ENCODE measurements at regions not wholly inside any gene's neighbourhood (a gene's known extent, or its start where the extent isn't known, plus 50 kb on each side); places are given as distances from the start of the nearest gene placed in this dataset.
"Not testable (repeated sequence)": the region's sequence is repeated elsewhere in the genome, so short reads cannot be mapped to it uniquely, and the experiment has no call there.

DNA sequence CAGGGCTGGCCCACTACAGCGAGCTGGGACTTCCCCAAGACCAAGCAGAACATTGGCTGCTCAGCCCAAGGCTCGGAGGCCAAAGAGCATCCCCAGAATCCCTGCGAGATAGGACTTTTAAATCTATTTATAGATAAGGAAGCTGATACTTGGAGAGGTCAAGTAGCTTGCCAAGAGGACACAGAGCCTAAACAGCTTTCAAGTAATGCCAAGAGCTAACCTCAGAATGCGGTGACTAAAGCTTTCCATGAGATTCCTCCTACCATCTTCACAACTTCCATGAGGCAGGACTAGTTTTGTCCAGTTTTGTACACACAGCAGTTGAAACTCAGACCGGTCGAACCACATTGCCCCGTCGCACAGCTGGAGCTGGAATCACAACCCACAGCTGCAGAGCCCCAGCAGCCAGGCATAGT is 168.1 kb upstream of the TOP1 start:
- DNase-seq: no peak

DNA sequence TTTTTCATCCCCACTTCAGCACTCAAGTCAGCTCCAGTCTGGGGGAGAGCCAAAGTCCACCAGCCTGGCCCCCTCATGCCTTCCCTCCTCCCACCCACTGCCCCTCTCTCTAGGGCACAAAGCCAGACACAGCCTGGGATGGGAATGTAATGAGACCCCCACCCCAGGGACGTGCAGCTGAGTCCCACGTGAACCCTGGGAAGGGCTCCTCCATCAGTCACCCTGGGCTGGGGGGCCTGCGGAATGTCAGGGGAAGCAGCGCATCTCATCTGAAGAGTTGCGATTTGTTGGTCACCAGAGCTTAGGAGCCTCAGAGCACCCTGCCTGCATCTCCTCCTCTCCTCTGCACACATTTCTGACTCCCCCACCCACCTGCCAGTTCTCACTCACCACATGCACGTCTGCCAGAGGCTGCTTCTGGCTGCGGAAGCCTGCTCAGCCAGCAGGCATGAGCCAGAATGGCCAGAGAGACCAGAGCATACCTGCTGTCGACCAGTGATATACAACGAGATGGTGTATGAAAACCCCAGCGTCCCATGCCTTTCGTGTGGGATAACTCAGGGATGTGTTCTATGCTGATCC is 167.1 kb upstream of the TOP1 start:
- DNase-seq: no peak

DNA sequence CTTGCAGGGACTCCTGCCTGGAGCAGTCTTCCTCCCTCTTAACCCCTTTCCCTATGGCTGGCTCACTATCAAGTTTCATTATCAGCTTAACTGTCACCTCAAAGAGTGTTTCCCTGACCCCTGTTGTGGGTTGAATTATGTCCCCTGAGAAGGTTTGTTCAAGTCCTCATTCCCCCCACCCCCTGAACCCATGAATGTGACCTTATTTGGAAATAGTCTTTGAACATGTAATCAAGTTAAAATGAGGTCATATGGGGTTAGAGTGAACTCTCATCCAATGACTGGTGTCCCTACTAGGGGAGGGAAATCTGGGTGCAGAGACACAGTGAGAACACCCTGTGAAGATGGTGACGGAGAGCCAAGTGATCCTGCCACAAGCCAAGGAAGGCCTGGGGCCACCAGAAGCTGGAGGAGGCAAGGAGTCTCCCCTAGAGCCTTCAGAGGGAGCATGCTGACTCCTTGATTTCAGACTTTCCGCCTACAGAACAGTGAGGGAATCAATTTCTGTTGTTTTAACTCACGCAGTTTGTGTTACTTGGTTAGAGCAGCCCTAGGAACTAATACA is 165.2 kb upstream of the TOP1 start:
- no peak for DNase-seq

DNA sequence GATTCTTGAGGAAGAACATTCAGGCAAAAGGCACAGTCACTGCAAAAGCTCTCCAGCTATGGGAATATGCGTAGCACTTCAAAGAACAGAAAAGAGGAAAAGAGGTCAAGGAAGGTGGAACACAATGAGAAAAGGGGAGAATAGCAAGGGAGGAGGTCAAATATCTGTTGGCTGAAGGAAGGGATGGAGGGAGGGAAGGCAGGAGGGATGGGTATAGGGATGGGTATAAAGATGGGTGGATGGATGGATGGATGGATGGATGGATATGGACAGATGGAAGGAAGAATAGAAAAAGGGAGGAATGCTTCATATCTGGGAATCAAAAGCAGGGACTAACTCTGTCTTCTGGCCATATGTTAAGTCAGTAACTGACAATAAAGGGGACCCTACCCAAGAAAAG is 164.2 kb upstream of the TOP1 start:
- DNase-seq: no peak

DNA sequence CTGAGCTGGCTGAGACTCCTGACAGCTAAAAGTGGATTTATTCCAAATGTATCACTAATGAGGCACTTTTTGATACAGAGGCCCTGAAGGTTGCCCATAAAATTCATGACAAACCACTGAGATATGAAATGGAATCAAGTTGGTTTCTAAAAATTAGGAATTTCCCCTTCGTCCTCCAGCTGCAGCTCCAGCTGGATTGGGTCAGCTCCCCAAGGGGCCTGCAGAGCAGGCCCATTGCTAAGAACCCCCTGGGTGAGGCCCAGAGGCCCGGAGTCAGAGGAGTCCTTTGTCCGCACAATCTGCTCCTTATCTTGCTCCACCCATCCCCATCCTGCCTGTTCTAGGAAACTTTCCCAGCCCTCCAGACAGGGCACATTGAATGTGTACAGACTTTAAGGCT is 163.5 kb upstream of the TOP1 start:
- no peak for DNase-seq

DNA sequence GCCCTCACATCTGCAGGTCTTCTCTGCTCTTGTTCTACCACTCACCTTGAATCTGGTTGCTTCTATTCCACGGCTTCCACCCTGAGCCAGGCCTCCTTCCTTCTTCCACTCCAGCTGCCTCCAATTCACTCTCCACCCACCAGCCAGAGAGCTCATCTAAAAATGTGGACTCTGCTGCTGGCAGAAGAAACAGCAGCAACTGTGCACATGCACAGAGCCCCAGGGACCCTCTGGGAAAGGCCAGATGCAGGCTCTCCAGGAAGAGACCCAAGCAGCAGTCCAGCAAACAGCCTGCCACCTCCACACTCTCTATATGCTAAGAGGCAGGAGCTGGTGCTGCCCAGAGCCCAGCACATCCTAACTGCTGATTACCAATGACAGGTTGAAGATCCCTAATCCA is 162.6 kb upstream of the TOP1 start:
- DNase-seq: no peak

GRCh38 chr20:40868551-40869217 is 159.9 kb upstream of the TOP1 start:
- DNase-seq: no peak

DNA sequence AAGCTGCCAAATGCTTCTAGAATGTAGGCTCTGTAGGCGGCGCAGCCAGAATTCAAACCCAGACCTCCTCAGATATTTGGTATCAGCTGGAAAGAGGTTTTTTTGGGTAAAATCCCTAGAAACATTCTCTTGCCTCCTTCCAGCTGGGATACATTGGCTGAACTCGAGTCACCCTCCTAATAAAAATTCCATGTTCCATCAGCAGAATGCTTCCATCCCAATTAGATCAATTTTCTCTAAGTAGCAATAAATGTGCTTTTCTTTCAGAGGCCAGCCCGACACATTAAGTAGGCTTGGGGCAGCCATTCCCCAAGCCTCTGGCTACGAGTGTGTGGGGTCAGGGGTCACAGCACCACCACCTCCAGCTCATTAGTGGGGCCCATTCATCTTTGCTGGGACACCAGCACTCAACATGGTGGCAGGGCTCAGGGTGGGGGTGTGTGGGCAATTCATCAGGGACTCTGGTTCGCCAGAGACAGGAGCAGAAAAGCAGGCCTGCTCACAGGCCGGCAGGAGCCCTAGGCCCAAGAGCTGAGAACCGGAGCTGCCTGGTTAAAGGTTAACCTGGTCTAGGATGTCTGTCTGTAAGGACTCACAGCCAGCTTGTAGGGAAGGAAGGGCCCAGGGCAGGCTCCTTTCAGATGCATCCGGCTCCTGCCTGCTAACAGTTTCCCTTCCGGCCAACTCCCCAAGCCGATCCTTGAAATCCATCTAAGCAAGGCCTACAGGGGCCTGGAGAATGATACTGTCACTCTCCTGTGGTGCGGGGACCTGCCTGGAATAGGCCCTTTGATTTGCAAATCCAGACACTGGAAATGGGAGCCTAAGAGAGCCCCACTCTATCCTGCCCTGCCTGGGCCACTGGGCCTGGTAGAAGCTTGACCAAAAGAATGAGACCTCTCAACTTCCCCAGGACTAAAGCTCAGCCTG is 159.1 kb upstream of the TOP1 start:
- DNase-seq: no peak

DNA sequence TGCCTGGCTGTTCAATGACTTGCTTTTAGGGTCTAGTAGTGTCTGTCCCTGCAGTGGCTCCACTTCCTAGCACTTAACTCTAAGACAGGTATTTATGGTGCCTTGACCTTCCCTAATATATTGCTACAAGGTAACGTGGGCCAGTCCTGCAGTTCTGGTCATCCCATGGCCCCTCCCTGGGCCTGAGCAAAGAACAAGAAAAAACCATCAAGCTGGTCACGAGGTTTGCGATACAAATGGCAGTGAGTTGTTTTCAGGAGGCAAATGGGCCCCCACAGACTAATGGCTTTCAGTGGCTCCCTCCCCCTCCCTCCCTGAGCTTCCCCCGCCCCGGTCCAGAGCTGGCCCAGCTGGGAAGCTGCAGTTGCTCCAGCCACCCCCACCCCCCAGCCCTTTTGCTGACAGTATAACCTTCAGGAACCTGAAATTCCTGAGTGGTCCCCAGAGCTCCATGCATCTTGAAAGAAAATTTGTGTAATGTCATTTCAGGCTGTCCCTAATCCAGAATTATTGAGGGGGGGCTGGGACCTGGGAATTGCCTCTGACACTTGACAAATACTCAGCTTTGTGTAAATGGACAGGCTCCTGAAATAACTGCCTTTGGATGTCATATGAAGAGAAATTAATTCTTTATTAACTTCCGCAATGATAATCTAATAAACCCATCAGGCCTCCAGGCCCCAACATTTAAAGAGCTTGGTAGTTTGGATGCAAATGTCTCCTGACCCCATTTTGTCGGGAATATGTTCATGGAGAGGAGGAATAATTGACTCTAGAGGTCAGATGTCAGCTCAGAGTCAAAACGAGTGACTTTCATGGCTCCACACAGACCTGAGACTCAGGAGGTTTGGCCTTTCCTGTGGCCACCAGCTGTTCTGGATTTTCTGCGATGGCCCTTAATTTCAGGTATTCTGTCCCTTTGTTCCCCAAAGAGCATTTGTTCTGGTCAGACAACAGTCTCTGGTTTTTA is 153.2 kb upstream of the TOP1 start:
- DNase-seq: no peak

GRCh38 chr20:40878099-40878498 is 150.5 kb upstream of the TOP1 start:
- DNase-seq: not testable (repeated sequence)

GRCh38 chr20:40880063-40880728 is 148.4 kb upstream of the TOP1 start:
- no peak for DNase-seq

DNA sequence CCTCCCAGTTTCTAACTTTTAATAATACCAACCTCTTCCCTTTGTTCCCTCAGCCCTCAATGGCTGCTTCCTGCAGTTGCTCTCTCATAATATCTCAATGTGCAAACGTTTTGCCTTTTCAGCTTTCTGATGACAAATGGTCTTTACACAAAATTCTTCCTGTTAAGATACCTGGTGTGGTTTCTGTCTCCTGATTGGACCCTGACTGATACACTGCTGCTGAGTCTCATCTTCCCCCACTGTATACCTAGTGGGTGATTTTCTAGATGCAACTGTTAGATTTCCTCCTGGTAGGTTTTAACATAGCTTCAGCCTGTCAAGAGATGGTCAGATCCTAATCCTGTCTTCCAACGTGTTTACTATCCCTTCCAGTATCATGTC is 147.9 kb upstream of the TOP1 start:
- no peak for DNase-seq

- peak in 1 of 6 experiments; percentile 4 for DNase-seq
Observed at GRCh38 chr20:40882152-40882551, 146.5 kb upstream of the TOP1 start.

DNA sequence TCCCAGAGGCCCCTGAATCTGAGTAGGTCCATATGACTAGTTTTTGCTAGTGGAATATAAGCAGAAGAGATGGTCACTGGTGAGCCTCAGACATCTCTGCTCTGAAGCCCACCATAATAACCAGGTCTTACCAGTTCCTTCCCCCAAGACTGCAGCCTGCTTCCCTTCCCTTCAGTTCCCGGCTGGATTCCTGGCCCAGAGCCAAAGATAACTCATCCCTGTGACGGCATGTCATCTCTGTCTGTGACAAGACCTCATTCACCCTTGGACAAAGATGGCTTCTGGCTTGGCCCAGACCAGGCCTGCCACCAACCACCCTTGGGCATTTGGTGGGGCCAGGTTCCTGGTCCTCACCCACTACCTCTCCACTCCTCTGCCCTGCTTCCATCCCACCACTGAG is 145.5 kb upstream of the TOP1 start:
- no peak for DNase-seq

DNA sequence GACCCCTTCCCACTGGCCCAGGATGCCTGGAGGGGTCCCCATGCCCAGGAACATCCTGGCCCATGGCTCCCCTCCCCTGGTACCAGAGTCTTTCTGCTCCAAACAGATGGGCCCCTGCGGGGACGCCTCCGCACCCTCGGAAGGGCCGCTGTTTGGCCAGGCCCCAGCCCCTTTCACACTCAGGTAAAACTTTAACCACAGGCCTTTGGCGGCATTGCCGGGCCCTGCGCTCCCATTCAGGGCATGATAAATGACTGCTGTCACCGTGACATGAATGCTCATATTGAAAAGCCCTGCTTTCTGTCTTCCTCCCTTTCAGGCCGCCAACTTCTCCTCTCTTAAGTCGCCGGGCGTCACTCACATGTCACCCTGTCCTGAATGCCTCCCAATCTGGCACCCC is 141.5 kb upstream of the TOP1 start:
- DNase-seq: no peak

- DNase-seq: not testable (repeated sequence)
Observed at GRCh38 chr20:40889266-40889665, 139.4 kb upstream of the TOP1 start.

DNA sequence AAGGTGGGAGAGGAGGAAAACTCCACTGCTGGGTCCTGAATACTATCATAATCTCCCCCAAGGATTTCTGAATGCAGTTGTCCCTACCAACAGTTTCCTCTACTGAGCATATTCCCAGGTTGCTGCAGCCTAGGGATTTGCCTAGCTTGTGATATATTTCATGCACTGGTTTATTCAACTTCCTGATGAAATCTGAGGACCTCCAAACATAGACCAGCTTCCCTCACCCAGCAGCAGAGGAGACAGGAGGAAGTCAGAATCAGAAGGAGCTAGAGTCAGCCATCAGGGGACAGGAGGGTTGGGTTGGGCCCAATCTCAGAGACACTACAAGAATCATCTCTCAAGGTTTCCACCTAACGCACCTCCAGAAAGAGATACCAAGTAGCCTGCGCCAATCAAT is 138.4 kb upstream of the TOP1 start:
- no peak for DNase-seq

- no peak for DNase-seq
Observed at GRCh38 chr20:40890635-40891034, 138.0 kb upstream of the TOP1 start.

- no peak for DNase-seq
Observed at GRCh38 chr20:40891351-40891750, 137.3 kb upstream of the TOP1 start.

GRCh38 chr20:40892642-40893041 is 136.0 kb upstream of the TOP1 start:
- no peak for DNase-seq

DNA sequence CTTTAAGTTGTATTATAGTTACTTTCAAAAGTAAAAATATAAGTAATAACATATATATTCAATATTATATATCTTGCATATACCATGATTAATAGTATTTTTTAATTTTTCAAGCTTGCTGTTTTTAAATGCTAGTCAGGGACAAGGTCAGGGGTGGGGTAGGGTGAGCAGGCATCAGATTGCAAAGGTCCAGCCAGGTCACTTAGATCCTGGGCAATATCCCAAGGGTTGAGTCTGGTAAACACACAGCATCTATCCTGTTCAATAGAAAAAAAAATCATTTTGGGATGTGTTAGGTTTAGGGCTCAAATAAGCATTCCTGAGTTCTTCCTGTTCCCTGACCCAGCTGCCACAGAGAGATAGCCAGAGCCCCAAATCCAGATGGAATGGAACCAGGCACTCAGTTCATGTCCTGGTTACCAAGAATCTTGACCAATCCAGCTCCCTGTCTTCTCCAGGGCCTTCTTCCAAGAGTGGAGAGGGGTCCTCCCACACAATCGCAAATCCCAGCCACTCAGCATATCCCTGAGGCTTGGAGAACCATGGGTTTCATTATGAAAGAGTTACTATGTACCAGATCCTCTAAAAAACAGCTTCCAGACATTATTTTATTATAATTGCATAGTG is 134.9 kb upstream of the TOP1 start:
- no peak for DNase-seq
